ENCODE measurements at regions not wholly inside any gene's neighbourhood (a gene's known extent, or its start where the extent isn't known, plus 50 kb on each side); places are given as distances from the start of the nearest gene placed in this dataset.

GRCh38 chr10:14429043-14429700 lies 98.4 kb upstream of the FRMD4A start:
- TF ChIP-seq CTCF (conservative IDR thresholded peaks at IDR 0.05; ENCODE audit: low read length) (no peak), EZH2phosphoT487 (IDR thresholded peaks at IDR 0.05; ENCODE audit: borderline replicate concordance) (no peak)

All from Loucy (cell line).